Stimulated activated CD8-positive, alpha-beta memory T cell treated with anti-CD3 and anti-CD28 coated beads, Interleukin-2, amount 100 ng/mL, for 1 hour (primary cell): ENCODE measurements at regions not wholly inside any gene's neighbourhood (a gene's known extent, or its start where the extent isn't known, plus 50 kb on each side); places are given as distances from the start of the nearest gene placed in this dataset.

ENCODE experiments used
- DNase-seq, 2 donors: peaks; one replicate each; pipeline ENCODE4 v3.0.0-alpha.2; 2020; ENCODE audit warnings: low read depth in 2 of 2

DNA sequence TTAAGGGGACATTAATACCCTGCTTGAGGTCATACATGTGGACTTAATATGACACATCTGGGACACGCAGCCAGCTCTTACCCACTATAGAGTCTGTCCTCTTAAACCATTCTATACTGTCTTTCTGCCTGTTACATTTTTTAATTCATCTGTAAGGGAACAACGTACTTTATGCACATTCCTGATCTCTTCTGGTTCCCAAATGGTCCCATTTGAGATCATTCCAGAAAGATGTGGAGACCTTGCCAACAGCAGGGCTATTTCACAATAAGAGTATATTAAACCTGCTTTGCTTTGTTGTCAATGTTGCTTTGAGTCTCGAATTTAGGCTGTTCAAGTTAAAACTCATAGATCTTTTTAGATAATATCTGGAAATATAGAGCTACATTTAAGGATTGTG lies 332.2 kb upstream of the RAG2 start:
- no peak for DNase-seq

GRCh38 chr11:36929401-36929800 lies 331.4 kb upstream of the RAG2 start:
- DNase-seq = no peak

- no peak for DNase-seq
Observed at GRCh38 chr11:36928621-36929020, 330.6 kb upstream of the RAG2 start.

DNA sequence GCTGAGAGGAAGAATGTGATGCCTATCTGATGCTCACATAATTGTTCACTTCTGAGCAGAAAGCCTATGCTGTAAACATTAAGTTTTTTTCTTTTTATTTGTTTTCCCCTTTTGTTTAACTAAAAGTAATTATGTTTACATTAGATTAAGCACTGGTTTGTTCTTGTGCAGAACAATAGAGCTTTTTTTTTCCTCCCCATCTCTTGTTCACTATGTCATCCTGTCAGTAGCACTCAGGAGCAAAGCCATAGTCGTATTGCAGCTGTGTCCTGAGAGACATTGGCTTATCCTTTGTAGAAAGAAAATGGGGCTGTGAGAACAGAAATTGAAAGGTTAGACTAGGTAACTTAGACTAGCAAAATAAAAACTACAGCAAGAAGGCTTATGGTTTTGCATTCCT lies 301.8 kb upstream of the RAG2 start:
- no peak for DNase-seq

- DNase-seq = no peak
Observed at GRCh38 chr11:36890841-36891240, 292.8 kb upstream of the RAG2 start.

DNA sequence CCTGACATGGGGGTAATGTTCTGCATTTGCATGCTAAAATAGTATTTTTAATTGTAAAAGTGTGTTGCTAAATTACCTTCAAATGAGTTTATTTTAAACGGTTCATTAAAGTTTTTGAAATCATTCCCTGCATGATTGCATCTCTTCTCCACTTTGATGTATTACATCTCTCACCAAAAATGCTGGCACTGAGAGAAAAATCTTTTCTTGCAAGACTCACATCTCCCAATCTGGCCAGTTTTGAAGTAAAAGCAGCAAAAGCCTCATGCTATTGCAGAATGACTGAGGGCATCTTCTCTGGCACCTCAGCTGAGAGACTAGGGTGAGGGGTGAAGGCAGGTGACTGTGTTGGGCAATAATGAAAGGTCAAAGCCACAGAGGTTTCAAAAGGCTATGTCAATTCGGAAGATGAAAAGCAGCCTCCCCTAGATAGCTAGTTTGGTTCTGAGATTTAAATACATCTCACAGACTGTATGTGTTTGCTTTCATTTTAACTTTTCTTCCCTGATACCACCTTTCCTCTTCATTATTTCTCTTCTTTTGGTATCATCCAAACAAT lies 292.2 kb upstream of the RAG2 start:
- DNase-seq = no peak

- DNase-seq = no peak
Observed at GRCh38 chr11:36885154-36885553, 287.1 kb upstream of the RAG2 start.

- no peak for DNase-seq
Observed at GRCh38 chr11:36878737-36879136, 280.7 kb upstream of the RAG2 start.

- no peak for DNase-seq
Observed at GRCh38 chr11:36877149-36877548, 279.1 kb upstream of the RAG2 start.

- DNase-seq = no peak
Observed at GRCh38 chr11:36876266-36876665, 278.2 kb upstream of the RAG2 start.

DNA sequence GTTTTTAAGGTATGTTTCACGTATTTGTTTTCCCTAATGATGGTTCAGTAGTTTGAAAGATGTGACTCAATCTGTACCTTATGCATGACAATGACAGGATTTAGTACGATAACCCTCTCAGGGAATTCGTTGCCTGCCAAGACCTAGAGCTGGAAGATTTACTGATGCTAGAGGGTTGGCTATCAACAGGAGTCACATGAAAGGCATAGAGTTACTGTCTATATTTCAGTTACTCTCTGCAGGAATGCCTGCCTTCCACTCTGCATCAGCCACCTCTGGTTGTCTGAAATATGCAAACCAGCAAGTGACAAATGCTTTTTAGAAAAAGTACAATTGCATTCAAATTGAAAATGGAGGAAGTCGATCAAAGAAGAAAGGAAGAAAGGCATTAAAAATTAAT lies 276.3 kb upstream of the RAG2 start:
- DNase-seq = no peak

- no peak for DNase-seq
Observed at GRCh38 chr11:36870361-36870760, 272.3 kb upstream of the RAG2 start.

DNA sequence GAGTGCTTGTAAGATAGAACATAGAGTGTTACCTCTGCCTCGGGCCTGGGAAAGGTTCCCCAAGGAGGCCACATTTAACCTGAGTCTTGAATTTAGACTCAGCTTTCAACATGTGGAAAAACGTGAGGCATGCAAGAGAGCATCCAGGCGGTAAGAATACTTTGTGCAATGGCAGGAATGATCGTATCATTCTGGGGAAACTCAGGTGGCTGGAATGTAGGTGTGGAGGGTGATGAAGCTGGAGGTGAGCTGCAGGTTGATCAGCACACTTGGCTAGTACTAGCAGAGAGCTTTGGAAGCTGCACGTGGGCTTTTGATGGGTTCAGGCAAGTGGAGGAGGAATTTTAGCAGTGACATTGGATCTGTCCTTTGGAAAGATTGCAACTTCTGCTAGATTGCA lies 270.3 kb upstream of the RAG2 start:
- DNase-seq = no peak

- no peak for DNase-seq
Observed at GRCh38 chr11:36865846-36866245, 267.8 kb upstream of the RAG2 start.

DNA sequence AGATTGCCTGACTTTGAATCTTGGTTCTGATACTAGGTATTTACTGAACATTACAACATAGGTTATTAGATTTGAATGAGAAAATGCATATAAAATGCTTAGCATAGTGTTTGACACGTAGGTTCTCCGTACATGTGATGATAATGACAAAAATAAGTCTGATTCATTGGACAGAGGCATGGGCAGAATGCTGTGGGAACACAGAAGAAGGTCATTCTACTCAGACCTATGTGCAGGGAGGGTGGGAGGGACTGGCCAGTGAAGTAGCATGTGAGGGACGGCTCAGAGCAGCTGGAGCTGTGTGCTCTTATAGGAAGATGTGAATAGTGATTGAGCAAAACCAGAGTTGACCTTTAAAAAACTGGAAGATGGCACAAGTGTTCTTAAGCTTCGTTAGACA lies 256.8 kb upstream of the RAG2 start:
- DNase-seq = no peak

DNA sequence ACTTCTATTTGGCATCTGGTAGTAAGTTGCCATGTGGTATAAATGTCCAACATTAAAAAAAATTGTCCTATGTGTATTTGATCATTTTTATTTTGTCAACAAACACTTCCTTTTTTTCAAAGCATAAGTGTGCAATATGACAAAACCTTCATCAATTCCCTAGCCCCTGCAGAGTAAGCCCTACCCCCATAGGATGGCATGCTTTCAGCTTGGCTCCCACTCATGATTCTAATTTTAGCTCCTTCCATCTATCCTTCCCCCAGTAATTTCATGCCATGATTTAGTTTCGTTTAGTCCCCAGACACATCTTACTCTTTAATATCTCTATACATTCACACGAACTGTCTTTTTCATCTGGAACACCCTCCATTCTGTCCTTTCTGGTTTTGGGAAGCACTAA lies 250.6 kb upstream of the RAG2 start:
- DNase-seq = no peak

DNA sequence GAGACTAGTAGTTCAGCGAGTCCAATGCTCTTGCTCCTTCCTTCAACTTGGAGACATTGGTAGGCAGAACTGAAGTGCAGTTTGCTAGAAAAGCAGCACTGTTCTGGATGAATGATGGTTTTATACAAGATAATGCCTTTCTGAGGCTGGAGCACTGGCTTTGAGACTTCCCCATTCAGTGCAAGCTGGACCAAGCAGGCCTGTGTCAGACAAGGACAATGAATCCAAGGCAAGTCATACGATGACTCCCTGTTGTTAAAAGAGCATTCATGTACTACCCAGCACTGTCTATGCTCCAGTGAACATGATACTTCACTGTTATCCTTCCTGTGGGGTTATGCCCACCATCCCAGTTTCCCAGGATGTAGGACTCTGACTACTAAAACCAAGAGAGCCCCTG lies 242.3 kb upstream of the RAG2 start:
- DNase-seq = no peak

DNA sequence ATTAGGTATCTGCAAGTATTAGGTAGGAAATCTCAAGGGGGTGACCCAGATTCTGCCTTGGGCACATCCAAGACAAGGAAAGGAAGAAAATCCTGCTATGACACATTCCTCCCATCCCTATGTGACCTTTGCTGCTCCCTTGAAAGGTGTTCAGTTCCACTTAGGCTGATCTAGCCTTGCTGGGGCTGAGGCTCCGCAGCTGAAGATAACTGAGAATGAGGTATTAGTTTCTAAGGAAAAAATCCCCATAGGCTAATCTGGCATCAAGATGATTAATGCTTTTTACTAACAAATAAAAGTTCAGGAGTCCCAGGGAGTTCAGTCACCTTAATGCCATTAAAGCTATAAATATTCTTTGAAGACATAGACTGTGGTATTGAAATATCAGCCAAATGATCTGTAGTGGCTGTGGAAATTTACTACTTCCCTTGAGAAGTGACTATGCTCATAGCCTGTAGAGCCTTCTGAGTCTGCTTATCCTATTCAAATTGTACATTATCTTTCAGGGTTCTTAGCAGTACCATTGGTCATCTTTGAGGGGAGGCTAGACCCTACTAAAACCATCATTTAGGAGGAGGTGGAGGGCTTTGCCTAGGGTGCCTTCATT lies 239.9 kb upstream of the RAG2 start:
- no peak for DNase-seq

- no peak for DNase-seq
Observed at GRCh38 chr11:36825251-36825650, 227.2 kb upstream of the RAG2 start.

DNA sequence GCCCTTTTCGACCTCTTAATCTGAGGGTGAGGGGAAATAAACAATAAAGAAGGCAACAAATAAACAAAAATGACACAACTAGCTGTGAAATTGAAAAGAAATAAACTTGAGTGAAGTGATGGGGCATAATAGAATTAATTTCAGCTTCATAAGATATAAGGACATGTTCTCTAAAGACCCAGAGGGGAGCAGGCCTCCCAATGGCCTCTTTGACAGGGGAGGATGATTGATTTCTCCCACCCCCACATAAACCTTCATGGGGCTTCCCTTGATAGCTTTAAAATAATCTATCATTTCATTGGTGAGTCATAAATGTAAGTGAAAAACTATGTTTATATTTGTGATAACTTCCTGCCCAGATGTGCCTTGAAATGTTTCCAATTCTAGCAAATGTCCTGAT lies 226.3 kb upstream of the RAG2 start:
- no peak for DNase-seq

- no peak for DNase-seq
Observed at GRCh38 chr11:36822829-36823228, 224.8 kb upstream of the RAG2 start.

GRCh38 chr11:36818410-36818809 lies 220.4 kb upstream of the RAG2 start:
- no peak for DNase-seq

- DNase-seq = no peak
Observed at GRCh38 chr11:36817336-36817965, 219.4 kb upstream of the RAG2 start.

DNA sequence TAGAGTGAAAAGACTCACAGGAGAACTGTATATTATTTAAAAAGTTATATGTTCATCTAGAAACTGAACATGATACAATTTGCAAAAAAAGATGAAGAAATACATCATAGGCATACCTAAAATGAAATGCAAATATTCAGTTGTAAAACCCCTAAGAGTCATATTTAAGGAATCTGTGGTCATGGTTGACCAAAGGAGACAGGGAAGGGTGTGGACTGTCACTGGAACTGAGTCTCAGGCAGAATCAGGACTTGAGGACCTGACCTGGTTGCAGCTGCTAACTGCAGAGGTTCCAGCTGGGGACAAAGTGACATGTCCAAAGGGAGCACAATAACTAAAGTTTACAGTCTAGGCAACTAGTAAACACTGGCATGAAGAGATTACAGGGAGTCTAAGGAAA lies 211.3 kb upstream of the RAG2 start:
- DNase-seq = no peak
